ENCODE measurements at regions not wholly inside any gene's neighbourhood (a gene's known extent, or its start where the extent isn't known, plus 50 kb on each side); places are given as distances from the start of the nearest gene placed in this dataset.

DNA sequence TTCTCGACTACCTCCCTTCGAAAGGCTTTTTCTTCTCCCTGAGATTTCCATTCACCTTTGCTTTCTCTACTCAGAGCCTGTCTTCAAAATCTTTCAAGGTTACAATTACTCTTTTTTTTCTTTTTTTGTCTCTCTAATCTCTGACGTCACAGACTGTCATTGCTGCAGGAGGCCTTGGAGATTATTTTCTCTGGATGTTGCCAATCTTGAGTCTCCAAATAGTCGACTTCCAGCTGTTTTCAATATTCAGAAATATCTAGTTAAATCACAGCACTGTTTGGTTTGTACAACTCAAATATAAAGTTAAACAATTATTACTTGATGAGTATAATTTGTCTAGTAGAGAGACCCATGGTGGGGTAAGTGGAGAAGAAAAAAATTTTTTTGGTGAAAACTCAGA lies 359.0 kb upstream of the BOD1L1 start (continued):
- no peak for TF ChIP-seq SRF (IDR thresholded peaks at IDR 0.05; ENCODE audit: low read depth, low read length)
- TF ChIP-seq CTBP2 (IDR thresholded peaks at IDR 0.05; ENCODE audit: borderline replicate concordance, insufficient read depth, insufficient read length, low read length), result no peak
- TF ChIP-seq POLR2A (IDR thresholded peaks at IDR 0.05; ENCODE audit: control extremely low read depth in 1 of 2, low read depth in 2 of 2, low read length in 2 of 2), result no peak
- TF ChIP-seq BCL11A (IDR thresholded peaks at IDR 0.05; ENCODE audit: low read depth in 2 of 2, low read length in 2 of 2), result no peak

All from H1 (cell line).